Epithelial cell of proximal tubule (primary cell): ENCODE measurements at regions not wholly inside any gene's neighbourhood (a gene's known extent, or its start where the extent isn't known, plus 50 kb on each side); places are given as distances from the start of the nearest gene placed in this dataset.

Experiments used
- DNase-seq: peaks from one replicate; pipeline ENCODE4 v3.0.0-alpha.2; 2011; ENCODE audit warnings: low read depth
- H3K4me3 ChIP-seq: 2 replicates; pipeline ENCODE4 v1.5.1; 2011; ENCODE audit warnings: low read depth, mild to moderate bottlenecking, low read length
- TF ChIP-seq, protein P1 (sequence below): conservative IDR thresholded peaks from 2 replicates; pipeline ENCODE4 v1.5.1; 2012; ENCODE audit warnings: low read depth, mild to moderate bottlenecking, low read length

DNA sequence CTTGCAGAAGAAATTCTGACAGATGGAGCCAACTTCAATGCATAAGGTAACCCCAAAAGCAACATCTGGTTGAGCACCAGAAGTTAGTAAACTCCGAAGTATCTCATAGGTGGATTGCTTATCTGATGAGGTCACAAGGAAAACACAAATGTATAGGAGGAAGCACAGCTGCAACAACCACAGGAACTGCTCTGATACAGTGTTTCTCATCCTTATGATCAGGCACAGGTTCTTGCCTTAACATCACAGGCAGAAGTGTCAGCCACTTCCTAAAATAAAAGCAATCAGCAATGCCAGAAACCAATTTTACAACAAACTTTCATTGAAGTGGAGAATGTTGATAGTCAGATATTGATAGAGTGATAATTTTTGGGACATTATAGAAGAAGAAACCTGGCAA lies 530.3 kb upstream of the FAT3 start:
- TF ChIP-seq, protein P1, sequence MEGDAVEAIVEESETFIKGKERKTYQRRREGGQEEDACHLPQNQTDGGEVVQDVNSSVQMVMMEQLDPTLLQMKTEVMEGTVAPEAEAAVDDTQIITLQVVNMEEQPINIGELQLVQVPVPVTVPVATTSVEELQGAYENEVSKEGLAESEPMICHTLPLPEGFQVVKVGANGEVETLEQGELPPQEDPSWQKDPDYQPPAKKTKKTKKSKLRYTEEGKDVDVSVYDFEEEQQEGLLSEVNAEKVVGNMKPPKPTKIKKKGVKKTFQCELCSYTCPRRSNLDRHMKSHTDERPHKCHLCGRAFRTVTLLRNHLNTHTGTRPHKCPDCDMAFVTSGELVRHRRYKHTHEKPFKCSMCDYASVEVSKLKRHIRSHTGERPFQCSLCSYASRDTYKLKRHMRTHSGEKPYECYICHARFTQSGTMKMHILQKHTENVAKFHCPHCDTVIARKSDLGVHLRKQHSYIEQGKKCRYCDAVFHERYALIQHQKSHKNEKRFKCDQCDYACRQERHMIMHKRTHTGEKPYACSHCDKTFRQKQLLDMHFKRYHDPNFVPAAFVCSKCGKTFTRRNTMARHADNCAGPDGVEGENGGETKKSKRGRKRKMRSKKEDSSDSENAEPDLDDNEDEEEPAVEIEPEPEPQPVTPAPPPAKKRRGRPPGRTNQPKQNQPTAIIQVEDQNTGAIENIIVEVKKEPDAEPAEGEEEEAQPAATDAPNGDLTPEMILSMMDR = no peak
- no peak for DNase-seq

DNA sequence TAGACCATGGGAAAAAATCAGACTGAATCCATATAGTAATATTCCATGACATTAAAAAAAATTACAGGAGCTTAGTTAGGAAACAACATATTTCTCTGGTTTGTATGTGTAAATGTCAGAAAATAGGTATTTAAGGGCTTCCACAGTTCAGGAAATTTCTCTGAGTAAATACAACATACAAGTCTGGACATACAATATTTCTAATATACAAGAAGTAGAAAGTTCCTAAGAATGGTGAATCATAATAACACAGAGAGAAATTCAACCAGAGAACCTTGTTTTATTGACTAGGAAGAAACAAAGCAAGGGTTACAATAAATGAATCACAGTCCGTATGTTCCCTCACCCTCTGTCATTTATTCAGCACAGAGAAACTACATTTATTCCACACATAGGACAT lies 532.7 kb upstream of the FAT3 start:
- no peak for DNase-seq
- H3K4me3 ChIP-seq = no peak overlapping the region
- TF ChIP-seq, protein P1 = no peak

More for the DNA sequence above, 530.3 kb upstream of the FAT3 start:
- no peak overlapping the region for H3K4me3 ChIP-seq

DNA sequence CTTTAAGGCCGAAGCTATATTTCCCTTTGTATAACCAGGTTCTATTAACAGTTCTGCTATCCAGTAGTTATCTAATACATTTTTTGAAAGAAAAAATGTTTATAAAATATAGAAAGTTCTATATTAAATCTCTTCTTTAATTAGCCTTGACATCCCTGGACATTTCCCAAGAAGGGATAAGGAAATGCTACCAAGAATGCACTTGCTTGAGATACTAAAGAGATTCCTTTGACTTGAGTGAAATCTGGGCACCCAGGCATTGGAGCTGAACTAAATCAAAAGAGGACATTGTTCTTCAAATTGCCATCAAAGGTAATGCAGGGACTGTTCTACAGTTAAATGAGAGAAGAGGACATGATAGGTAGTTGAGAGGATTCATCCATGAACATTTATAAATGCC lies 535.9 kb upstream of the FAT3 start:
- H3K4me3 ChIP-seq = no peak overlapping the region
- TF ChIP-seq, protein P1 = no peak
- no peak for DNase-seq

DNA sequence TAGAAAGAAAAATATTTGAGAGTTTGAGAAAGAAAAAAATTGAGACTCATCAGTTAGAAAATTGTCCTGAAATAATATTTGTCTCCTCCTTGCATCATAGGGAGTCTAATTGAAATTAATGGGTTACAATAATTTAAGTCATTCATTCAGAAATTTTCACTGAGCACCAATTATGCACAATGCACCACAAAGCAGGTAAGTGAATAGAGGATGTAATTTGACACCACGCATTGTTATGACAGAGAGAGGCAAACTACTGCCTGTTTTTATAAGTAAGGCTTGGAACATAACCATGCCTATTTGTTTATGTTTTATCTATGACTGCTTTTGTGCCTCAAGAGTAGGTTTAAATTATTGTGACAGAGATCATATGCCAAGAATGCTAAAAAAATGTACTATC lies 537.9 kb upstream of the FAT3 start:
- DNase-seq = no peak
- H3K4me3 ChIP-seq = no peak overlapping the region
- TF ChIP-seq, protein P1 = no peak

DNA sequence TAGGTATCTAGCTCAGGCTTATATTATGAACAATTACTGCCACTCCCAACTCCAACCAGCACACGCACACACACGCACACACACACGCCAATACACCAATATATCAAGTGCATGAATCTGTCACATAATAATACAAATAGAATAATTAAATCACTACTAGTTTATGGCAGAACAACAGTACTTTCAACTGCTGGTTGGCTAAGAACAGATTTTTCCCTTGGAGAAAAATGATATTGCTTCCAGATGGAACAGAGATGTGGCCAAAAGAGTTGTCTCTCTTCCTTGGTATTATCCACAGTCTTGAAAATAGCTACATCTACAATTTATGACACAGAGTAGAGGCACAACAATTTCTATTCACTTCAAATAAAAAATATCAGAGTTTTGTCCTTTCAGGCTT lies 538.3 kb upstream of the FAT3 start:
- DNase-seq = no peak
- TF ChIP-seq, protein P1 = no peak
- no peak overlapping the region for H3K4me3 ChIP-seq

DNA sequence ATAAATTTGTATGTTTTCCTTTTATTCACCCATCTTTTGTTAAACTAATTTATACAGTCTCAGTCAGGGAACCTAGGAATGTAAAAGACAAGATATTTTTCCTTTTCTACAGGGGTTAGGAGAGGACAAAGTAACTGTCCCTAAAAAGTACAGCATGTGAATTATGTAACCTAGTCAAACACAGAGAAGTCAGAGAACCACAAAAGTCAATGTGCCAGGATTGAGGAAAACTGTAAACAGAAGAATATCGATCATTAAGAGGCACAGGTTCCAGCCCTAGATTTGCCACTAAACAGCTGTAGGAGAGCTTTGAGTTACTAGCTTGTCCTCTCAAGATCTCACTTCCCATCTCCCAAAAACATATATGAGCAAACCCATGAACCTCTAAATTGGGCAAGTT lies 550.9 kb upstream of the FAT3 start:
- H3K4me3 ChIP-seq = no peak overlapping the region
- DNase-seq = no peak
- TF ChIP-seq, protein P1 = no peak

DNA sequence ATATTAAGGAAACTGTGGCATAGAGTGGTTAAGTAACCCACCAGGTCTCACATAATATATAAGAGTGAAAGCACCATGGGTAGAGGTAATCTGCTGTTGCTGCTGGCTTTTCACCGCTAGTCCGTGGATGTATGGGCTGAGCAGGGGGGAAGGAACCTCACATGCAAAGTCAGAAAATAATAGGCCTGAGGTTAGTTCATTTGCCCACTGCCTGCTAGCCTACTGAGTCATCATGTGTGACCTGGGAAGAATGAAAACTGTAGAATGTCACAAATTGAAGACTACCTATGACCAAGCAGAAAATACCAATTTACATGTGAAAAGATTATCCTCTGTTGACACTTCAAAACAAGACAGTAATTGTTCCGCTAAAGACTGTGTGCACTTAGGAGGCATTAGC lies 560.1 kb upstream of the FAT3 start:
- DNase-seq = no peak
- no peak overlapping the region for H3K4me3 ChIP-seq
- TF ChIP-seq, protein P1 = no peak
